K562 (cell line): ENCODE measurements at regions not wholly inside any gene's neighbourhood (a gene's known extent, or its start where the extent isn't known, plus 50 kb on each side); places are given as distances from the start of the nearest gene placed in this dataset.

Experiments used
- ARID2 ChIP-seq: fragments of 450-650 bp; IDR thresholded peaks from 2 replicates; pipeline ENCODE4 v1.6.1; 2017; ENCODE audit warnings: antibody characterized with exemption, mild to moderate bottlenecking
- L3MBTL2 ChIP-seq: fragments of 450-650 bp; IDR thresholded peaks from 2 replicates; pipeline ENCODE4 v1.6.1; 2016; ENCODE audit warnings: mild to moderate bottlenecking, moderate library complexity
- NR3C1 ChIP-seq: sonication (generic); formaldehyde crosslinking; IDR thresholded peaks from 2 replicates; pipeline ENCODE4 v1.8.1; 2022; ENCODE audit warnings: missing genetic modification reagents
- TGIF2 ChIP-seq: sonication (generic); formaldehyde crosslinking; IDR thresholded peaks from 2 replicates; pipeline ENCODE4 v1.8.1; 2022; ENCODE audit warnings: mild to moderate bottlenecking, missing genetic modification reagents, moderate library complexity

GRCh38 chr5:84606784-84607183 lies 222.1 kb upstream of the EDIL3 start:
- no peak for TF ChIP-seq L3MBTL2
- TF ChIP-seq TGIF2 (CRISPR knock-in tag): no peak
- TF ChIP-seq ARID2: no peak
- TF ChIP-seq NR3C1: no peak
